ENCODE measurements at regions not wholly inside any gene's neighbourhood (a gene's known extent, or its start where the extent isn't known, plus 50 kb on each side); places are given as distances from the start of the nearest gene placed in this dataset.

- H3K4me3 Mint-ChIP-seq (ENCODE audit: unreplicated experiment) = no peak overlapping the region
- no peak overlapping the region for H3K27ac Mint-ChIP-seq (ENCODE audit: unreplicated experiment)
- TF ChIP-seq, protein P1, sequence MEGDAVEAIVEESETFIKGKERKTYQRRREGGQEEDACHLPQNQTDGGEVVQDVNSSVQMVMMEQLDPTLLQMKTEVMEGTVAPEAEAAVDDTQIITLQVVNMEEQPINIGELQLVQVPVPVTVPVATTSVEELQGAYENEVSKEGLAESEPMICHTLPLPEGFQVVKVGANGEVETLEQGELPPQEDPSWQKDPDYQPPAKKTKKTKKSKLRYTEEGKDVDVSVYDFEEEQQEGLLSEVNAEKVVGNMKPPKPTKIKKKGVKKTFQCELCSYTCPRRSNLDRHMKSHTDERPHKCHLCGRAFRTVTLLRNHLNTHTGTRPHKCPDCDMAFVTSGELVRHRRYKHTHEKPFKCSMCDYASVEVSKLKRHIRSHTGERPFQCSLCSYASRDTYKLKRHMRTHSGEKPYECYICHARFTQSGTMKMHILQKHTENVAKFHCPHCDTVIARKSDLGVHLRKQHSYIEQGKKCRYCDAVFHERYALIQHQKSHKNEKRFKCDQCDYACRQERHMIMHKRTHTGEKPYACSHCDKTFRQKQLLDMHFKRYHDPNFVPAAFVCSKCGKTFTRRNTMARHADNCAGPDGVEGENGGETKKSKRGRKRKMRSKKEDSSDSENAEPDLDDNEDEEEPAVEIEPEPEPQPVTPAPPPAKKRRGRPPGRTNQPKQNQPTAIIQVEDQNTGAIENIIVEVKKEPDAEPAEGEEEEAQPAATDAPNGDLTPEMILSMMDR (IDR thresholded peaks at IDR 0.05) = no peak
- DNase-seq (ENCODE audit: extremely low spot score, unreplicated experiment) = no peak
- peaks cover 51% of the 10 kb centered on the region for H3K27me3 Mint-ChIP-seq (ENCODE audit: unreplicated experiment)
- H3K4me1 Mint-ChIP-seq (ENCODE audit: unreplicated experiment) = no peaks in the 10 kb centered on the region
- no peaks in the 10 kb centered on the region for H3K9me3 Mint-ChIP-seq (ENCODE audit: unreplicated experiment)
- H3K36me3 Mint-ChIP-seq (ENCODE audit: unreplicated experiment) = no peaks in the 10 kb centered on the region
Measured at GRCh38 chr9:21744841-21745240, 57.6 kb upstream of the MTAP start.

GRCh38 chr9:21746550-21746949, 55.9 kb upstream of the MTAP start:
- DNase-seq (ENCODE audit: extremely low spot score, unreplicated experiment) = no peak
- H3K9me3 Mint-ChIP-seq (ENCODE audit: unreplicated experiment) = no peaks in the 10 kb centered on the region
- no peak overlapping the region for H3K4me3 Mint-ChIP-seq (ENCODE audit: unreplicated experiment)
- TF ChIP-seq, protein P1 (IDR thresholded peaks at IDR 0.05) = no peak
- H3K27ac Mint-ChIP-seq (ENCODE audit: unreplicated experiment) = no peak overlapping the region
- peaks cover 62% of the 10 kb centered on the region for H3K27me3 Mint-ChIP-seq (ENCODE audit: unreplicated experiment)
- no peaks in the 10 kb centered on the region for H3K4me1 Mint-ChIP-seq (ENCODE audit: unreplicated experiment)
- no peaks in the 10 kb centered on the region for H3K36me3 Mint-ChIP-seq (ENCODE audit: unreplicated experiment)

- no peak overlapping the region for H3K27ac Mint-ChIP-seq (ENCODE audit: unreplicated experiment)
- H3K9me3 Mint-ChIP-seq (ENCODE audit: unreplicated experiment) = no peaks in the 10 kb centered on the region
- H3K36me3 Mint-ChIP-seq (ENCODE audit: unreplicated experiment) = no peaks in the 10 kb centered on the region
- H3K4me3 Mint-ChIP-seq (ENCODE audit: unreplicated experiment) = no peak overlapping the region
- DNase-seq (ENCODE audit: extremely low spot score, unreplicated experiment) = no peak
- peaks cover 67% of the 10 kb centered on the region for H3K27me3 Mint-ChIP-seq (ENCODE audit: unreplicated experiment)
- TF ChIP-seq, protein P1 (IDR thresholded peaks at IDR 0.05) = no peak
- no peaks in the 10 kb centered on the region for H3K4me1 Mint-ChIP-seq (ENCODE audit: unreplicated experiment)
Measured at GRCh38 chr9:21747175-21747574, 55.3 kb upstream of the MTAP start.

- no peaks in the 10 kb centered on the region for H3K36me3 Mint-ChIP-seq (ENCODE audit: unreplicated experiment)
- H3K27me3 Mint-ChIP-seq (ENCODE audit: unreplicated experiment) = peaks cover 68% of the 10 kb centered on the region
- DNase-seq (ENCODE audit: extremely low spot score, unreplicated experiment) = no peak
- no peak overlapping the region for H3K27ac Mint-ChIP-seq (ENCODE audit: unreplicated experiment)
- H3K9me3 Mint-ChIP-seq (ENCODE audit: unreplicated experiment) = no peaks in the 10 kb centered on the region
- no peak overlapping the region for H3K4me3 Mint-ChIP-seq (ENCODE audit: unreplicated experiment)
- TF ChIP-seq, protein P1 (IDR thresholded peaks at IDR 0.05) = no peak
- no peaks in the 10 kb centered on the region for H3K4me1 Mint-ChIP-seq (ENCODE audit: unreplicated experiment)
Measured at GRCh38 chr9:21750021-21750735, 52.3 kb upstream of the MTAP start.

DNA sequence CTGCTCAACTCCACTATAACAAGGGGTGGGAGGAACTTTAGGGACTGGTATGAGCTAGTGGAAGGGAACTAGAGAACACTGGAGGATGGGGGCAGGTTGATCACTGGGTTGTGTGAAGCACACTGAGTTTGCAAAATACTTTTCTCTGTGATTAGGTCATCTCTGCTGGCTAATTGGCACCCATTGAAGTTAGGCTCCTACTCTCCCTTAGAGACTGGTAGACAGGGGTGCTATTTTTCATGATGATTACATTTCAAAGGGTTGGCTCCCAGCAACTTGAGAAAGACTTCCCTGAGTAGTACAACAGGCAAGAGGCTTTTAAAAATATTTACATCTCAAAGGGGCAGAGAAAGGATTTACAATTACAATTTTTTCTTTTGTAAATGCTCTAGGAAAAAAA, 50.4 kb upstream of the MTAP start:
- H3K36me3 Mint-ChIP-seq (ENCODE audit: unreplicated experiment) = no peaks in the 10 kb centered on the region
- no peak overlapping the region for H3K4me3 Mint-ChIP-seq (ENCODE audit: unreplicated experiment)
- TF ChIP-seq, protein P1 (IDR thresholded peaks at IDR 0.05) = no peak
- no peaks in the 10 kb centered on the region for H3K4me1 Mint-ChIP-seq (ENCODE audit: unreplicated experiment)
- no peaks in the 10 kb centered on the region for H3K9me3 Mint-ChIP-seq (ENCODE audit: unreplicated experiment)
- no peak for DNase-seq (ENCODE audit: extremely low spot score, unreplicated experiment)
- peaks cover 72% of the 10 kb centered on the region for H3K27me3 Mint-ChIP-seq (ENCODE audit: unreplicated experiment)
- H3K27ac Mint-ChIP-seq (ENCODE audit: unreplicated experiment) = no peak overlapping the region
